ENCODE measurements at regions not wholly inside any gene's neighbourhood (a gene's known extent, or its start where the extent isn't known, plus 50 kb on each side); places are given as distances from the start of the nearest gene placed in this dataset.
"Not testable (repeated sequence)": the region's sequence is repeated elsewhere in the genome, so short reads cannot be mapped to it uniquely, and the experiment has no call there.

DNA sequence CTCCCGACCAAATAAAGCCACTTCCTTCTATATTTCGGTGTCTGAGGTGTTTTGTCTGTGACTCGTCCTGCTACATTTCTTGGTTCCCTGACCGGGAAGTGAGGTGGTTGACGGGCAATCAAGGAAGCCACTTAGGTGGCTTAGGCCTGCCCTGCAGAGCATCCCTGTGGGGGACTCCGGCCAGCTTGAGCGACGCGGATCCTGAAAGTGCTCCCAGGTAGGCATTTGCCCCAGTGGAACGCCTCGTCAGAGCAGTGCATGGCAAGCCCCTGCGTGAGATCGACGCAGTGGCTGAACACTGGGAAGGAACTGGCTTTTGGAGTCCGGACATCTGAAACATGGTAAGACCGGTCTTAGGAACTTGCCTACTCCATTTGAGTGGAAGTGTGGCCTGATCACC, 157.2 kb upstream of the COX7C start:
- Mint-ChIP-seq H3K4me3 (no peak overlapping the region), H3K4me1 (no peaks in the 10 kb centered on the region), H3K27ac (no peak overlapping the region), H3K9me3 (peaks cover 9% of the 10 kb centered on the region), H3K36me3 (no peaks in the 10 kb centered on the region), H3K27me3 (no peaks in the 10 kb centered on the region)
- no peak for ATAC-seq

GRCh38 chr5:86461169-86461956, 156.4 kb upstream of the COX7C start:
- Mint-ChIP-seq H3K27me3 (no peaks in the 10 kb centered on the region), H3K9me3 (peaks cover 14% of the 10 kb centered on the region), H3K27ac (no peak overlapping the region), H3K36me3 (no peaks in the 10 kb centered on the region), H3K4me3 (no peak overlapping the region), H3K4me1 (no peaks in the 10 kb centered on the region)
- no peak for ATAC-seq

- Mint-ChIP-seq H3K4me1 (no peaks in the 10 kb centered on the region), H3K36me3 (no peaks in the 10 kb centered on the region), H3K27ac (no peak overlapping the region), H3K9me3 (peaks cover 17% of the 10 kb centered on the region), H3K4me3 (no peak overlapping the region), H3K27me3 (no peaks in the 10 kb centered on the region)
- ATAC-seq, result no peak
These were observed 154.4 kb upstream of the COX7C start for GRCh38 chr5:86463339-86463738.

GRCh38 chr5:86465052-86465838, 152.5 kb upstream of the COX7C start:
- no peak for ATAC-seq
- H3K4me3 Mint-ChIP-seq, result no peak overlapping the region
- no peak overlapping the region for H3K27ac Mint-ChIP-seq
- H3K36me3 Mint-ChIP-seq, result no peaks in the 10 kb centered on the region
- H3K9me3 Mint-ChIP-seq, result peaks cover 17% of the 10 kb centered on the region
- no peaks in the 10 kb centered on the region for H3K27me3 Mint-ChIP-seq
- no peaks in the 10 kb centered on the region for H3K4me1 Mint-ChIP-seq

DNA sequence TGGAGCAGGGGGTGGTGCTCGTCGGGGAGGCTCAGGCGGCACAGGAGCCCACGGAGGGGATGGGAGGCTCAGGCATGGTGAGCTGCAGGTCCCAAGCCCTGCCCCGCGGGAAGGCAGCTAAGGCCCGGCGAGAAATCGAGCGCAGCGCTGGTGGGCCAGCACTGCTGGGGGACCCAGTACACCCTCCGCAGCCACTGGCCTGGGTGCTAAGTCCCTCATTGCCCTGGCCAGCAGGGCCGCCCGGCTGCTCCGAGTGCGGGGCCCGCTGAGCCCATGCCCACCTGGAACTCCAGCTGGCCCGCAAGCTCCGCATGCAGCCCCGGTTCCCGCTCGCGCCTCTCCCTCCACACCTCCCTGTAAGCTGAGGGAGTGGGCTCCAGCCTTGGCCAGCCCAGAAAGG, 151.0 kb upstream of the COX7C start:
- not testable (repeated sequence) for H3K27ac Mint-ChIP-seq, H3K27me3 Mint-ChIP-seq, H3K4me3 Mint-ChIP-seq, H3K36me3 Mint-ChIP-seq, ATAC-seq, H3K4me1 Mint-ChIP-seq
- peaks cover 17% of the 10 kb centered on the region for H3K9me3 Mint-ChIP-seq

GRCh38 chr5:86482008-86482407, 135.7 kb upstream of the COX7C start:
- Mint-ChIP-seq H3K4me3 (no peak overlapping the region), H3K4me1 (no peaks in the 10 kb centered on the region), H3K36me3 (no peaks in the 10 kb centered on the region), H3K27ac (no peak overlapping the region), H3K27me3 (no peaks in the 10 kb centered on the region), H3K9me3 (peaks cover 4% of the 10 kb centered on the region)
- no peak for ATAC-seq

DNA sequence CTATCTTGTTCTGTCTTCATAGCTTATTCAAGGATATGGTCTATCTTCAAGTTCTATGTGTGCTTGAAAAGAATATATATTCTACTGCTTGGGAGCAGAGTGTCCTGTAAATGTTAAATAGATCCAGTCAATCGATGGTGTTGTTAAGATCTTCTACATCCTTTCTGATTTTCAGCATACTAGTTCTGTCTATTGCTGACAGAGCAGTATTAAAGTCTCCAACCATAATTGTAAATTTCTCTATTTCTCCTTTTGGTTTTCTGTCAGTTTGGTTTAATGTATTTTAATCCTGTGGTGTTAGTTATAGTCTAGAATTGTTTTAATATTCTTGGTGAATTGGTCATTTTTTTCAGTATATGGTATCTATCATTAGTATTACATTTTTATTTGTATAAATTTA, 124.0 kb upstream of the COX7C start:
- no peaks in the 10 kb centered on the region for H3K36me3 Mint-ChIP-seq
- H3K4me1 Mint-ChIP-seq, result no peaks in the 10 kb centered on the region
- no peak overlapping the region for H3K27ac Mint-ChIP-seq
- H3K9me3 Mint-ChIP-seq, result no peaks in the 10 kb centered on the region
- ATAC-seq, result no peak
- no peak overlapping the region for H3K4me3 Mint-ChIP-seq
- no peaks in the 10 kb centered on the region for H3K27me3 Mint-ChIP-seq

DNA sequence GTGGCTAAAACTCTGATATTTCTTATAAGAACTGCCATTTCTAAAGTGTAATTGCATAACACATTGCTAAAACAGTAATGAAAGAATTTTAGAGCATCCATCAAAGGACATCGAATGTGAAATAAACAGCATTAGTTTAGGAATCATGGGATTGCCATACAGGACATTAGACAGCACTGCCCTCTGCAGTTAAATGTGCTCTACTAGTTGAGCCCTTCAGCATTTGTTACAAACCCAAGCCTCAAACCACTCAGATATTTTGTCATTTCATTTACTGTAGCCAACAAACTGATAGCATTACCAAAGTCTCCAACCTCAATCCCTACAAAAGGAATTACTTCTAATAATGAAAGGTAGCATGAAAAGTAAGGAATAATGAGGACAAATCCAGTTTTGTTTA, 116.8 kb upstream of the COX7C start:
- H3K27ac Mint-ChIP-seq, result no peak overlapping the region
- no peak overlapping the region for H3K4me3 Mint-ChIP-seq
- no peaks in the 10 kb centered on the region for H3K36me3 Mint-ChIP-seq
- no peaks in the 10 kb centered on the region for H3K27me3 Mint-ChIP-seq
- H3K4me1 Mint-ChIP-seq, result no peaks in the 10 kb centered on the region
- no peaks in the 10 kb centered on the region for H3K9me3 Mint-ChIP-seq
- ATAC-seq, result no peak

DNA sequence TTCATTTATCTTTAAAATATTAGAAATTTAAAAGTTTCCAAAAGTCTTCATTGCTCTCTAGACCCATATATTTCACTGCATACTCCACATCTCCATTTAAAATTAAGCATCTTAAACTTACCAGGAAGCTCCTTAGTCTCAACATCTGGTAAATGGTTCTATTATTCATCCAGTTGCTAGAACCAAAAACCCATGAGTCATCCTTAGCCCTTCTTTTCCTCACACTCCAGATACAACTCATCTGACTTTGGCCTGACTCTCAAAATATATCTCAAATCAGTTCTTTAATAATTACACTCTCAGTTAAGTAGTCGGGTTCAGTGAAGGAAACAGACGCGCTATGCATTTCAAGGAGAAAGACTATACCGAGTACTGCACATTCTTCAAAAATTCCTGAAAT, 110.2 kb upstream of the COX7C start:
- Mint-ChIP-seq H3K27ac (no peak overlapping the region), H3K27me3 (no peaks in the 10 kb centered on the region), H3K4me1 (no peaks in the 10 kb centered on the region), H3K4me3 (no peak overlapping the region), H3K9me3 (peaks cover 5% of the 10 kb centered on the region), H3K36me3 (no peaks in the 10 kb centered on the region)
- no peak for ATAC-seq

DNA sequence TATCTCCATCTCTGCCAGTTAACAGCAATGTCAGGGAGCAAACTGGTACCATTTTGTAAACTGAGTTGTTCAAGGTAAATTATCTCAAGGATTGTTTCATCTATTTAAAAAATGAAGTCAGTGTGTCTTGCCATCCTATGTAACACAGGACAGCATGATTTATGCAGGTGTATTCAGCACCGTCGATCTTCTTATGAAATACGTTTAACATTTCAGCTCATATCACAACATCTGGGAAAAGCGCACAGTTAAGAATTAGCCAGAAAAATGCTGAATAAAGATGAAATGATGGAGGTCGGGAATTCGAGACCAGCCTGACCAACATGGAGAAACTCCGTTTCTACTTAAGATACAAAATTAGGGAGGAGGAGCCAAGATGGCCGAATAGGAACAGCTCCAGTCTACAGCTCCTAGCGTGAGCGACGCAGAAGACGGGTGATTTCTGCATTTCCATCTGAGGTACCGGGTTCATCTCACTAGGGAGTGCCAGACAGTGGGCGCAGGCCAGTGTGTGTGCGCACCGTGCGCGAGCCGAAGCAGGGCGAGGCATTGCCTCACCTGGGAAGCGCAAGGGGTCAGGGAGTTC, 107.3 kb upstream of the COX7C start:
- not testable (repeated sequence) for H3K9me3 Mint-ChIP-seq, ATAC-seq, H3K27ac Mint-ChIP-seq, H3K36me3 Mint-ChIP-seq, H3K27me3 Mint-ChIP-seq, H3K4me1 Mint-ChIP-seq, H3K4me3 Mint-ChIP-seq

DNA sequence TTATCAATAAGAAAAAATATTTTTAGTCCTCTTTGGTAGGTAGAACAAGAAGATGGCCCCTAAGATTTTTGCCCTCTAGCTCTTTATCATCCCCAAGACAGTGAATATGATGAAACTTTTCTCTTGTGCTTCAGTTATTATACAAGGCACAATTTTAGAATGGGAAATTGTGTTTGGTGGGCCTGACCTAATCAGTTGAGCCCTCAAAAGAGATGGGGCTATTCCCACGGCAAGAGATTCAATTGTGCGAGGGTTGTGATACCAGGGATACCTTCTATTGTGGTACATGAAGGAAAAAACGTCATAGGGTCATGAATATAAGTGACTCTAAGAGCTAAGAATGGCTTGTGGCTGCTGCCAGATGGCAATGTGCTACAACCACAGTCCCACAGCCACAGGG, 94.0 kb upstream of the COX7C start:
- no peak overlapping the region for H3K4me3 Mint-ChIP-seq
- ATAC-seq, result no peak
- no peaks in the 10 kb centered on the region for H3K36me3 Mint-ChIP-seq
- H3K4me1 Mint-ChIP-seq, result no peaks in the 10 kb centered on the region
- peaks cover 3% of the 10 kb centered on the region for H3K9me3 Mint-ChIP-seq
- no peak overlapping the region for H3K27ac Mint-ChIP-seq
- H3K27me3 Mint-ChIP-seq, result no peaks in the 10 kb centered on the region

GRCh38 chr5:86525622-86526021, 92.1 kb upstream of the COX7C start:
- H3K4me1 Mint-ChIP-seq, result no peaks in the 10 kb centered on the region
- no peaks in the 10 kb centered on the region for H3K36me3 Mint-ChIP-seq
- no peak for ATAC-seq
- H3K4me3 Mint-ChIP-seq, result no peak overlapping the region
- peaks cover 3% of the 10 kb centered on the region for H3K9me3 Mint-ChIP-seq
- no peak overlapping the region for H3K27ac Mint-ChIP-seq
- H3K27me3 Mint-ChIP-seq, result peaks cover 10% of the 10 kb centered on the region

DNA sequence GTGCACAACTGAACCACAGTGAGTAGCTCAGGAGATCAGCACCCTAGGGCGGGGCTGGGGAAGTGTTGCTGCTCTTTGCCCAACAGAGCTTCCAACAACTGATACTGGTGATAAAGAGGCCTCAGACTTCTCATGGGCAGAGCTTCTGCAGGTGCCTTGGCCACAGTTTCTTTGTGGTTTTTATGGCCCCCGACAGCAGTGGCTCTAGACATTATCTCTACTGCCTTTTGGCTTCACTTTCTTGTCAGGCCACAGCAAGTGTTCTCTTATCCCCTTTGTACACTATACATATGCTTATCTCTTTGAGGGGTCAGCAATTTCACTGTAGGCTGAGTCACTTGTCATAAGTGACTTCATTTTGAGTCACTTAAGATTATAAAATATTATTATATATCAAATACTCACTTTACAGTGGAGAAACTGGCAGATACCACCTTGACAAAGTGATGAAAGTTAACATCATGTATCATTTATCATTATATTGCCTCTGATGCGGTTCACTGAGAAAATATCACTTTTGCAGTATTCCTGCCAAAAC, 90.9 kb upstream of the COX7C start:
- H3K4me1 Mint-ChIP-seq, result no peaks in the 10 kb centered on the region
- H3K36me3 Mint-ChIP-seq, result no peaks in the 10 kb centered on the region
- H3K4me3 Mint-ChIP-seq, result no peak overlapping the region
- no peak overlapping the region for H3K27ac Mint-ChIP-seq
- H3K27me3 Mint-ChIP-seq, result peaks cover 10% of the 10 kb centered on the region
- peaks cover 3% of the 10 kb centered on the region for H3K9me3 Mint-ChIP-seq
- peak; percentile 48 for ATAC-seq

GRCh38 chr5:86532429-86532828, 85.3 kb upstream of the COX7C start:
- Mint-ChIP-seq H3K27ac (no peak overlapping the region), H3K9me3 (no peaks in the 10 kb centered on the region), H3K4me3 (no peak overlapping the region), H3K27me3 (peaks cover 10% of the 10 kb centered on the region), H3K36me3 (no peaks in the 10 kb centered on the region), H3K4me1 (no peaks in the 10 kb centered on the region)
- ATAC-seq, result no peak

- Mint-ChIP-seq H3K36me3 (no peaks in the 10 kb centered on the region), H3K4me3 (no peak overlapping the region), H3K9me3 (no peaks in the 10 kb centered on the region), H3K27me3 (no peaks in the 10 kb centered on the region), H3K27ac (no peak overlapping the region), H3K4me1 (no peaks in the 10 kb centered on the region)
- ATAC-seq, result no peak
These were observed 81.3 kb upstream of the COX7C start for GRCh38 chr5:86536396-86536795.
